NCI-H1048 (cell line): ENCODE measurements at regions not wholly inside any gene's neighbourhood (a gene's known extent, or its start where the extent isn't known, plus 50 kb on each side); places are given as distances from the start of the nearest gene placed in this dataset.

Experiments used
- DNase-seq: peaks from one replicate; lab custom pipeline; 2025; lab: John Stamatoyannopoulos, UW

DNA sequence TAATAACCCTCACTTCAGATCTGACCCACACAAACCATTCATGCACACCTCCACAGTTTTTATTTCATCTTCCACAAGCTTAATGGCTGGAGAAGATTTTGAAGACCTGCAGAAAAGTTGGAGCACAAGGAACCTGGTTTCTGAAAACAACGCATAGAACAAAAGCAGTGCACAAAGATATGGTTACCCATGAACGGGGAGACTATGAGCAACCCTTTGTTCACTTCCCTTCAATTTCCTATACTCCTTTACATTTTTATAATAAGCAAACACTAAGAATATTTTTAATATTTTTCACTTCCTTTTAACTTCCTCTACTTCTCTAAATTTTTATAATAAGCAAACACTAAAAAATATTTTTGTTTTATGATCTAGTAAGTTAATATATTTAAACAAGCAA, 103.5 kb upstream of the UBE2E2 start:
- DNase-seq: no peak

GRCh38 chr3:23100106-23100505, 103.0 kb upstream of the UBE2E2 start:
- DNase-seq: no peak

DNA sequence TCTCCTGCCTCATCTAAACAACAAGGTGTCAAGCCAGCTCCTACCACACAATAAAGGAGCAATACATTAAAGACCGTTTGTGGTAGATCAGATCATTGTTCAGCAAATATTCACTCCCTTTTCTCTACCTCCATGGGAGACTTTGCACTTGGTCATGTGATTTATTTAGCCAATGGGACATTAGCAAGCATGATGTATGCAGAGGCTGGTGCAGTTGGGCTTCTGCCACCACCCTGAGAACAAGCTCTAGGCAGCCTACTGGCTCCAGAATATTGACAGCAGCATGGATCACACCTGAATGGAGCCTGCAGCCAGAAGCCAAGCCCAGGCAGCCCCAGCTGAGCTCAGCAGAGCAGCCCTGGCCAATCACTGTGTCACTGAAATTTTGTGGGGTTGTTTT, 99.4 kb upstream of the UBE2E2 start:
- DNase-seq: no peak

- no peak for DNase-seq
Measured at GRCh38 chr3:23105048-23105447, 98.1 kb upstream of the UBE2E2 start.

DNA sequence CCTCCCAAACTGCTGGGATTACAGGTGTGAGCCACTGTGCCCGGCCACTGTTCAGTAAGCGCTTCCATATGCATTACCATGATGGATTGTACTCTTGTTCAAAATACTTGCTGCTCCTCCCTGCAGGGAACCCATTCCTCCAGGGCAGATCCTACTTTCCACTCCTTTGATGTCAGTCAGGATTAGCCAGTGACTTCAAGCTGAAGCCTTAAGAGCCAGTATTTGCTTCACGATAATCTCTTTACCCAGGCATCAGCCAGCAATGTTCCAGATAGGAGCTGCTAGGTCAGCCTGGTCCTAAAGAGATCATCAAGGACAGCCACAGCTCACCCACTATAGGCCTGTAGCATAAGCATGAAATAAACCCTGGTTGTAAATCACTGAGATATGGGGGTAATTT, 96.5 kb upstream of the UBE2E2 start:
- DNase-seq: no peak

GRCh38 chr3:23107221-23107620, 95.9 kb upstream of the UBE2E2 start:
- DNase-seq: peak; percentile 27

GRCh38 chr3:23108451-23109057, 94.6 kb upstream of the UBE2E2 start:
- DNase-seq: no peak

- DNase-seq: no peak
Measured at GRCh38 chr3:23111286-23111685, 91.8 kb upstream of the UBE2E2 start.

DNA sequence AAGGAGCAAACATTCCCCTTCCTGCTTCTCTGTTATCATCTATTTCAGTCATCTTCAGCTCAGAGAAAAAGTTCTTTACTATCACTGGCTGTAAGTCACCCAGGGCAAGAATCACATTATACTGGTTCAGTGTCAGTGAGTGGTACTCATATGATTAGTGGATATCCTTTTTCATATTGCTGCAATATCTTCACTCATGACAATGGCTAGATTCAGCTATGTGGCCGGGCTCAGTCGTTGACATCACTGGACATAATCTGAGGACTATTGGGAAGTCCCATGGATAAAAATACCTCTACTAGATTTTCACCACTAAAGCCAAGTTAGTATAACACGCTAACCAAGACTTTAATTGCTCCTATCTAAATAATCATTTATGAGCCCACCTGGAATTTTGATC, 91.3 kb upstream of the UBE2E2 start:
- DNase-seq: no peak

DNA sequence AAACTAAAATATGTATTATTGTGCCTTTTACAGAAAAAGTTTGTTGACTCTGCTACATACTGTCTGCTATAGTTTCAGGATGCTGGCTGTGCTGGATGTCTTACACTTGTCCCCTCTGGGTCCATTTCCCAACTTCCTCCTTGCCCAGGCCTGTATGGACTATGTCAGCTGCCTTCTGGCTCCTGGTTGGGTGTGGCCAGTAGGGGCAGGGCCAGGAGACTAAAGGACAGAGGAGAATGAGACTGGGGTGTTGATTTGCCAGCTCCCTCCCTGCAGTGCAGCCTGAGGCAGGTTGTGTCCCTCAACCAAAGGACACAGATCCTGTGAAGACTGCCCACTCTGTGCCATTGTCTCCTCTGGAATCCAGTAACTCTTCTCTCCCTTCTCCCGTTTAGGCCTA, 90.6 kb upstream of the UBE2E2 start:
- no peak for DNase-seq

DNA sequence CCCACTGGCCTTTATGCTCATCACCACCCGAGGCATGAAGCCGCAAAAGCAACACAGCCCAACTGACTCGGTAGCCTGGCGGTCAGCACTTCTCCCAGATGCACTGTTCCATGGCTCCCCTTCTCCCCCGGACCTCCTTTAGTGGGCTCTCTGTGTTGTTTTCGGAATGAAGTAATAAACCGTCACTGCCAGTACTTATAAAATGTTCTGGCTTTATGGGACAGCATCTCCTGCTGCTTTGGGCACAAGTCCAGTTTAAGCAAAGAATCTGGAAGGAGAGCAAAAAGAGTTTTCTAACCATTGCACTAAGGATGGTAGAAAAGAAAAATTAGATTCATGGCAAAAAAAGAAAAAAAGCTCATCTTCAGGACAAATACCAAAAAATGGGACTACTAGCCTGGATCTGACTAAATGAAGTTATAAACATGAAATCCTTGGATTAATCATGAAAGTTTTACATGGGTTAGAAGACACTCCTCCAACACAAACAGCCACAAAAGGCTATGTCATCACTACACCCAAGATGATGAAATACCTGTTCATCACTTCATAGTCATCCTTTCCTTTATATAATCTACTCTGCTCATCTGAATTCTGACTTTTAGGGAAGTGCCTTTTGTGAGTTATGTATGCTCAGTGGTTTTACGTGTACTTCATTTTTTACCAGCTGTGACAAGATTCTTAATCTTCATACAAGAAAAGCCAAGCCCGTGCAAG, 89.5 kb upstream of the UBE2E2 start:
- no peak for DNase-seq

GRCh38 chr3:23114432-23114831, 88.7 kb upstream of the UBE2E2 start:
- DNase-seq: no peak

DNA sequence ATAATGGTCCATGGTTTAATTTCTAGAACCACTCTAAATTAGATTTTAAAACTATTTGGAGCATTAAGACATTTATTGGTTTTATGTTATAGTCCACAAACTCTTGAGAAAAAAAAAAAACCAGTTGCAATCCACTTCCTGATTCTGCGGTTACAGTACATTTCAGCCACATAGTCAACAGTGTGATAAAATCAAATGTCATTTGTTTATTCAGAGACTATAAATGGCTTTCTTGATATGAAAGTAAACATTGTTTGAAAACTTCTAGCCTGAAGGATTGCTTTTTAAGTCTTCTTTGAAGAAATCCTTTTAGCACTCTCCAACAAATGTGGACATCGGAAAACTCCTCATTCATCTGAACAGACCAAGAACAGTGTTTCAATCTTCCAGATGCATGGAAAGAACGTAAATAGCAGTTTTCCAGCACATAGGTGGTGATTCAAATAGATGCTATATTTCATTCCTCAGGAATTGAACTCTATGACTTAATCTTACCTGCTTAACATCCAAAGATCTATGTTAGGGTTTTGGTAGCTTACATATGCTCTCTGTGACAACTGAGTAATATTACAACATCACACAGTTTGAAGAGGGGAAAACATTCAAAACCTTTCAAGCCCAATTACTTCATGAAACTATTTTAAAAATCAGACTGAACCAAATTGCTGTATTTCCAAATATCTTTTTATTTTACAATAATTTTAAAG, 87.8 kb upstream of the UBE2E2 start:
- DNase-seq: peak; percentile 3

- DNase-seq: no peak
Measured at GRCh38 chr3:23116081-23116837, 86.9 kb upstream of the UBE2E2 start.

- no peak for DNase-seq
Measured at GRCh38 chr3:23117856-23118255, 85.3 kb upstream of the UBE2E2 start.

DNA sequence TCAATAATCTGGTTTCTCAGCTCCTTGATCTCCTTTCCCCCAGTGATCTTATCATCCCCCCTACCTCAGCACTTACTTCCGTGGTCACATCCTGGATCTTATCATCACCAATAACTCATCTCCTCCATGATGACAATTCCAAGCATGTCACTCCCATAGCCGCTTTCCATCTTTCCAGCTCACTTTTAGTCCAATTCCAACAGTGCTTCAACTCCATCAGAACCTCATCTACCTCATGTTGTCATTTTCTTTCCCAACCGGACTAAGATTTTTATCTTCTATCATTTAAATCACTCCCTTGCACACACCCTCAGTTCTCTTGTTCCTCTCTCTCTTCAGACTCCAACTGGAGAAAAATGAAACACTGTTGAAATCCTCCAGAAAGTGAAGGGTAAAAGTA, 75.9 kb upstream of the UBE2E2 start:
- DNase-seq: no peak

- no peak for DNase-seq
Measured at GRCh38 chr3:23128655-23129054, 74.5 kb upstream of the UBE2E2 start.

GRCh38 chr3:23129117-23129516, 74.0 kb upstream of the UBE2E2 start:
- DNase-seq: no peak

DNA sequence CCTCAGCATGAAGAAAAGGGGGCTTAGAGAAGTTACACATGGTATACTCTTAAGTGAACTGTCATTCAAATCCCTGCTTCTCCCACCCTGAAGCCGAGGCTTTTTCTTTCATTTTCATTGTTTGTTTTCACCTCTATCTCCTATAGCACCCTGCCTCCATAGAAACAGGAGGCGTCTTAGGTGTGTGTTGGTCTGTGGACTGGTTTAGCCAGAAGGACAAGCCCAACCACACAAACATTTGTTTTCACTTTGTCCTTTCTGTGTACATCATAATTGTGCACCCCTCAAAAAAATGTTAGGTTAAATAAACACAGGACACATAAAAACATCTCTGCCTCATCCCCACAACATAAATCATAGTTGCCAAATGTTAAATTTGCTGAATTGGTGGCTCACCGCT, 73.3 kb upstream of the UBE2E2 start:
- DNase-seq: no peak

DNA sequence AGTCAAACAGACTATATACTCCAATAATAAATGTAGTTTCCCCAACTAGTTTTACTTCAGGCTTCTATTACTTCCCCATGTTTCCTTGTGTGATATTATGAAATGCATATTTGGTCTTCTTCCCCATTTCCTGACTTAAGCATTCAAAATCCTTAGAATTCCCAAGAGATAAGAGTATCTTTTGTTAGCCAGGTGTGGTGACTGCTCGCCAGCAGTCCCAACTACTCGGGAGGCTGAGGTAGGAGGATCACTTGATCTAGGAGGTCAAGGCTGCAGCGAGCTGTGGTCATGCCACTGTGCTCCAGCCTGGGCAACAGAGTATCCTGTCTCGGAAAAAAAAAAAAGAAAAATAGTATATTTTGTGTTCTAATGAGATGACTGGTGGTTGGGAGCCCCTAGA, 72.7 kb upstream of the UBE2E2 start:
- DNase-seq: no peak

DNA sequence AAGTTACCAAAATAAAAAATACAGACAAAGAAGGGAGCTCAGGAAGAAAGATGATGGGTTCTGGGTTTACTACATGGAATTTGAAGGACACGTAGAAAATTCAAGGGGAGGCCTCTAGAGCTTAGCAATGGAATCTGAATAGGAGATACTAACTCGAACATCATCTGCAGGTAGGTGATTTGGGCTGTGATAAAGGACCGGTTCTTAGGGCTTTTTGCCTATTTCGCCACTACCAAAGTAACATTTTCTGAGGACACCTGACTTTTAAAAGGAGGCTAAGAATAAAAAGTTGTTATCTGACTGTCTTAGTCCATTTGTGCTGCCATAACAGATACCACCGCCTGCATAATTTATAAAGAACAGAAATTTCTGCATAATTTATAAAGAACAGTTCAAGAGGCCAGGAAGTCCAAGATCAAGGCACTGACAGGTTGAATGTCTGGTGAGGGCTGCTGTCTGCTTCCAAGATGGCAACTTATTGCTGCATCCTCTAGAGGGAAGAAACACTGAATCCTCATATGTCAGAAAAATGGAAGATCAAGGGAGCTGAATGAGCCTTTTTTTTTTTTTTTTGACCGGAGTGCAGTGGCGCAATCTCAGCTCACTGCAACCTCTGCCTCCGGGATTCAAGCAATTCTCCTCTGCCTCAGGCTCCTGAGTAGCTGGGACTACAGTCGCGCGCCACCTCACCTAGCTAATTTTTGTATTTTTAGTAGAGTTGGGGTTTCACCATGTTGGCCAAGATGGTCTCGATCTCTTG, 67.9 kb upstream of the UBE2E2 start:
- DNase-seq: no peak

DNA sequence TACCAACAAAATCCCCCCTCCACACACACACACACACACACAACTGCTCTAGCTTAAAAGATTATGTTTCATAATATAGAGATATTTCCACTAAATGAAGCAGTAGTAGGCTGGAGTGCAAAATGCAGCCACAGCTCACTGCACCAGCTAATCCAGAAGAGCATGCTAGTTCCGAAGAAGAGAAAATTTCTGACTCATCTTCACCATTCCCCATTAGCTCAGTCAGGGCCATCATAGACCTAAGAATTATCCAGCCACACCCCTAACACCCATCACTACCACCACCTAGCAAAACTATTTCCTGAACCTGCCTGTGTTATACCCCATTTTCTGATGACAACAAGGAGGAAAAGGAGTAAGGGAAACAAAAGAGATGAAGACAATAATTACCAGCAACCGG, 67.1 kb upstream of the UBE2E2 start:
- no peak for DNase-seq
